Ascending aorta (tissue), 2 donors: ENCODE measurements at regions not wholly inside any gene's neighbourhood (a gene's known extent, or its start where the extent isn't known, plus 50 kb on each side); places are given as distances from the start of the nearest gene placed in this dataset.

ENCODE experiments used
- DNase-seq, 2 donors: peaks; one replicate each; pipeline ENCODE4 v3.0.0-alpha.2; 2019; ENCODE audit warnings: low spot score in 2 of 2
- H3K27ac ChIP-seq, 2 donors: fragments of 200-600 bp; sonication (generic); one replicate each; pipeline ENCODE4 v1.5.1; 2016 to 2017; ENCODE audit warnings: mild to moderate bottlenecking in 1 of 2
- H3K27me3 ChIP-seq: fragments of 200-600 bp; sonication (generic); one replicate; pipeline ENCODE4 v1.5.1; 2017
- H3K36me3 ChIP-seq, 2 donors: fragments of 200-600 bp; sonication (generic); one replicate each; pipeline ENCODE4 v1.5.1; 2016
- H3K4me1 ChIP-seq, 2 donors: fragments of 200-600 bp; sonication (generic); one replicate each; pipeline ENCODE4 v1.5.1; 2016 to 2017; ENCODE audit warnings: mild to moderate bottlenecking in 1 of 2
- H3K4me3 ChIP-seq, 2 donors: fragments of 200-600 bp; sonication (generic); one replicate each; pipeline ENCODE4 v1.5.1; 2016 to 2017; ENCODE audit warnings: mild to moderate bottlenecking in 1 of 2
- H3K9me3 ChIP-seq, 2 donors: fragments of 200-600 bp; sonication (generic); one replicate each; pipeline ENCODE4 v1.5.1; 2016
- CTCF ChIP-seq, 3 experiments: fragments of 200-600 bp in 2 of 3; fragments of 450-650 bp in 1 of 3; sonication (generic) in 2 of 3; IDR thresholded peaks; one replicate each; pipeline ENCODE4 v1.5.1; 2016 to 2019; ENCODE audit warnings: antibody characterized with exemption in 3 of 3, mild to moderate bottlenecking in 1 of 3, moderate library complexity in 1 of 3
- intact Hi-C: fragments of 100-400 bp; cut with DNase I; formaldehyde crosslinking; loops from one replicate; pipeline ENCODE4 v1.15.1; 2023

GRCh38 chr3:40913192-40913591 is 286.1 kb upstream of the CTNNB1 start:
- Histone ChIP-seq H3K27ac (no peak overlapping the region), H3K4me1 (no peaks in the 10 kb centered on the region), H3K36me3 (no peaks in the 10 kb centered on the region), H3K27me3 (no peaks in the 10 kb centered on the region), H3K4me3 (no peak overlapping the region), H3K9me3 (no peaks in the 10 kb centered on the region)
- intact Hi-C loops: no loop called here
- no peak for TF ChIP-seq CTCF (IDR thresholded peaks at IDR 0.05)
- no peak for DNase-seq

GRCh38 chr3:40913641-40914040 is 285.7 kb upstream of the CTNNB1 start:
- Histone ChIP-seq H3K4me3 (no peak overlapping the region), H3K4me1 (no peaks in the 10 kb centered on the region), H3K27me3 (no peaks in the 10 kb centered on the region), H3K36me3 (no peaks in the 10 kb centered on the region), H3K9me3 (no peaks in the 10 kb centered on the region), H3K27ac (no peak overlapping the region)
- TF ChIP-seq CTCF (IDR thresholded peaks at IDR 0.05): no peak
- intact Hi-C loops: no loop called here
- DNase-seq: no peak

GRCh38 chr3:40914475-40914874 is 284.8 kb upstream of the CTNNB1 start:
- TF ChIP-seq CTCF (IDR thresholded peaks at IDR 0.05): no peak
- Histone ChIP-seq H3K36me3 (no peaks in the 10 kb centered on the region), H3K4me1 (no peaks in the 10 kb centered on the region), H3K4me3 (no peak overlapping the region), H3K27ac (no peak overlapping the region), H3K9me3 (no peaks in the 10 kb centered on the region), H3K27me3 (no peaks in the 10 kb centered on the region)
- intact Hi-C loops: no loop called here
- DNase-seq: no peak

GRCh38 chr3:40915346-40915865 is 283.9 kb upstream of the CTNNB1 start:
- Histone ChIP-seq H3K36me3 (no peaks in the 10 kb centered on the region), H3K27ac (no peak overlapping the region), H3K4me3 (no peak overlapping the region), H3K27me3 (no peaks in the 10 kb centered on the region), H3K4me1 (no peaks in the 10 kb centered on the region), H3K9me3 (no peaks in the 10 kb centered on the region)
- TF ChIP-seq CTCF (IDR thresholded peaks at IDR 0.05): no peak
- intact Hi-C loops: no loop called here
- no peak for DNase-seq

- Histone ChIP-seq H3K4me3 (no peak overlapping the region), H3K9me3 (no peaks in the 10 kb centered on the region), H3K4me1 (no peaks in the 10 kb centered on the region), H3K27ac (no peak overlapping the region), H3K36me3 (no peaks in the 10 kb centered on the region), H3K27me3 (no peaks in the 10 kb centered on the region)
- TF ChIP-seq CTCF (IDR thresholded peaks at IDR 0.05): no peak
- DNase-seq: no peak
- intact Hi-C loops: no loop called here
Observed at GRCh38 chr3:40920041-40920440, 279.3 kb upstream of the CTNNB1 start.

GRCh38 chr3:40921251-40921650 is 278.1 kb upstream of the CTNNB1 start:
- Histone ChIP-seq H3K4me3 (no peak overlapping the region), H3K36me3 (no peaks in the 10 kb centered on the region), H3K9me3 (no peaks in the 10 kb centered on the region), H3K27ac (no peak overlapping the region), H3K4me1 (no peaks in the 10 kb centered on the region), H3K27me3 (no peaks in the 10 kb centered on the region)
- TF ChIP-seq CTCF (IDR thresholded peaks at IDR 0.05): no peak
- DNase-seq: no peak
- intact Hi-C loops: no loop called here
